DMS53 treated with DMSO at 0.1 percent for 48 hours (cell line): ENCODE measurements at regions not wholly inside any gene's neighbourhood (a gene's known extent, or its start where the extent isn't known, plus 50 kb on each side); places are given as distances from the start of the nearest gene placed in this dataset.
"Not testable (repeated sequence)": the region's sequence is repeated elsewhere in the genome, so short reads cannot be mapped to it uniquely, and the experiment has no call there.

Experiments
- DNase-seq: peaks from one replicate; lab custom pipeline; 2025; ENCODE audit not compliant: unreplicated experiment; lab: John Stamatoyannopoulos, UW

GRCh38 chr6:105560611-105561066 lies 157.8 kb upstream of the PREP start:
- no peak for DNase-seq

- DNase-seq = no peak
Measured at GRCh38 chr6:105557291-105557690, 154.4 kb upstream of the PREP start.

DNA sequence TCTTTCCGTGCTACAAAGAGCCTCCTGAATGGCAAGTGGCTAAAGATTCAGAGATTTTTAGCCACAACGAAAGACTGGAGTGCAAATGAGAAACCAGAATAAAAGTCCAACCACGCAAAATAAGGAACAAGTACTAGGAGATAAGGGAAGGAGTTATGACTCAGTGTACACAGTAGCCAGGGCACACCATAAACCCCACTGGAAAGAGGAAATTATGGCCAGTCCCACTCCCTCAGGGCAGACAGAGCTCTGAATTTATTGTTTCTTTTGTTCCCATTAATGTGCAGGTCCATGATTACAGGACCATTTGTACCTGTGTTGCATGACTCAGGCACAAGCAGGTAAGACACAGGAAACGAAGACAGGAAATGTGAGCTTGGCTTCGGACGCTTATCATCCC lies 150.3 kb upstream of the PREP start:
- DNase-seq = no peak

- no peak for DNase-seq
Measured at GRCh38 chr6:105550955-105551620, 148.2 kb upstream of the PREP start.

DNA sequence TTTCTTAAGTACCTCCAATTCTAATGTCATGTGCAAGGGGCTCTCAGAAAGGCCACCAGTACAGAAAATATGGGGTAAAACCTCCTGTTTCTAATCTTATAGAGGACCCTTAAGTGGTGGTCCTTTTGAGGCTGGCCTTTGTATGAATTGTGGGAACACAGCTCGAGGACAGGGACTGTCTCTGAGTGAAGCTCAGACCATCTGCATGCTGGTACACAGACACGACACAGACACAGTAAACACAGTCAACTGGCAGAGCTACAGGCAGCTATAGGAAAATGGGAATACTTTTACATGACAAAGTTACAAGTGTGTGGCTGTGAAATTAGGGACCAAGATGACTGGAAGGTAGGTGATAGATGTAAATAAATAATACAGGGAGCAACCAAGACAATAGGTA lies 143.9 kb upstream of the PREP start:
- no peak for DNase-seq

DNA sequence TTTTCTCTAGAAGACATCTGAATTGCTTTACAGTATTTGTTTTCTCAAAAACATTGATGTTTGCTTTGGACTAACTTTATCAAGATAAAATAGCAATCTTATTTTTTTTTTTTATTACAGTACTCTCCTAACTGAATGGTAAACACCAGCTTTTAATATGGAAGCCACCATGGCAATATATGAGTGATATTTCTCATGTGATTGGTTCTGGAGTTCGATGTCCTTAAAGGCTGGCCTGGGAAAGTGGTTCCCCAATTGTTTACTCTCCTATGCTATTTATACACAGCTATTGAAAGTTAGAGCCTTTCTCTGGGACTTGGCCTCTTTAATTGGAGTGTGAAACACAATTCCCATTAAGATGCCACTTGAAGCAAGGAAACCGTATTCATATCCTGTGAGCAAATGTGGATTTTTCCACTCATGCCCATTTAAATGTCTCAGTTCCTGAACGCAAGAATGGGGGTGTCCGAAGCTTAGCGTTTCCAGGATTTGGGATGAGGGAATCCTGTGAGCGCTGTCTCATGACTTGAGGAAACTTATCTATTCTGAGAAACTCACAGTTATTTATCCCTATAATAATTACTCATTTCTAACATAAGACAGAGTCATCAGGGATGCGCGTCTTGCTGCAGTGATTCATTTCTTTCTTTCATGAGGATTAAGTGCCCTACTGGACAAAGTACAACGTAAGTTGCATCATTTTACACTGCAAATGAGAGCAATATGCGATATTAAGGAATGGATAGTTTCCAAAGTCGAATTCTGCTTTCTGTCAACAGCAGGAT lies 143.3 kb upstream of the PREP start:
- DNase-seq = no peak

DNA sequence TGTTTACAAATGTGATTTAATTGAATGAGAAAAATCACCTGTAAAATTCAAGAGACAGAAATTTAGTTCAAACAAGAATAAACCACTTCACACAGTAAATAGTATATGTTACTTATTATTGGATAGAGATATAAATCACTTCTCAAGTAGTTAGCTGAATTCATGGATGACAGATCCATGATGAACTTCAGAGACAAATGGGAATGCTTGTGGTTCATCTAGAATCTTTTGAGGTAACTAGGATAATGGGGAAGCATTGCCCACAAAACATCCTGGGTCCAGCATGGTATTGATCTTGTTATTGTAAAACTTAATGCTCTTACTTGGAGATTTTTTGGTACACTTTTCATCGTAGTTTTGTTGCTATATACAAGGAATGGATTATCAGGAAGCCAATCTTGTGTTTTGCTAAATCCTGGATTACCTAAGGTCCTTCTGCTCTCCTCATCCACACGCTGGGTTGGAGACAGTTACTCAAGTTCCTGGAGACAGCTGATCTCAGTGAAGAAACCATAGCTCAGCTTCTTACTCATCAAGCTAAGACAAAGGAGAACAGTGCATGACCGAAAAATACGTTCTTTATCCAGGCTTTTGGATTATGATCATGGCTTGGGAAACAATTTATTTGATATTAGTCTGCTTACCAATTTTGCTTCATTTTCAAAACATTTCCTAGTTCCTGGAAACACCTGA lies 142.5 kb upstream of the PREP start:
- no peak for DNase-seq

DNA sequence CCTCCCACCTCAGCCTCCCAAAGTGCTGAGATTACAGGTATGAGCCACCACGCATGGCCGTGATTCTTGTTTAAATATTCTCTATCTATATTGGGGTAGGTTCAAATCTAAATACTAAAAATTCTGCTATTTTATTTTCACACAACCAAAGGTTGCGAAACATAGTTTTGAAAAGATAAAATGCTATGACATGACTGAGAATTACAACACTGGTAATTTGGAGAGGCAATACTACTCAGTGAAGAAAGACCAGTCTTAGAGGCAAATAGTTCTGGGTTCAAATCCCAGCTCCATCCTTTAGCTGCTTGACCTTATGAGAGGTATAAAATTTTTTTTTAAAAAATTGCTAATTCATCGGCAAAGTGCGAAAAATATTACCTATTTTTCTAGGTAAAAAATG lies 137.0 kb upstream of the PREP start:
- DNase-seq = no peak

GRCh38 chr6:105537981-105538578 lies 135.2 kb upstream of the PREP start:
- DNase-seq = no peak

DNA sequence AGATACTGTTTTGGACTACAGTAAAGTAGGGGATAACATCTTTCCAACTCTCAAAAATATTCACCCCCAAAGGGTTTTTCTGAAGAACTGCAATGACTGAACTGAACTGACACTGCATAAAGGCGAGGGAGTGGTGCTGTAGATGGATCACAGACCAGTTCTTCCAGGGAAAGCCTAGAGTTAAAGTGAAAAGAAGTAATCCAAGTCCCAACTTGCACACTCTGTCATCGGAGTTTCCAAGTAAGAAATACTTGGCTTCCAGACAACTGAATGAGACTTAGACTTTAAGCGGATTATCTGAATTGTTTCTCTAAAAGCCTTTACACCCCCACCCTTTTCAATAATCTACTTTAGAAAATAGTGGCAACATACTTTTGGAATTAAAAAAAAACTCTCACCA lies 134.1 kb upstream of the PREP start:
- DNase-seq = no peak

GRCh38 chr6:105533301-105533700 lies 130.4 kb upstream of the PREP start:
- DNase-seq = no peak

DNA sequence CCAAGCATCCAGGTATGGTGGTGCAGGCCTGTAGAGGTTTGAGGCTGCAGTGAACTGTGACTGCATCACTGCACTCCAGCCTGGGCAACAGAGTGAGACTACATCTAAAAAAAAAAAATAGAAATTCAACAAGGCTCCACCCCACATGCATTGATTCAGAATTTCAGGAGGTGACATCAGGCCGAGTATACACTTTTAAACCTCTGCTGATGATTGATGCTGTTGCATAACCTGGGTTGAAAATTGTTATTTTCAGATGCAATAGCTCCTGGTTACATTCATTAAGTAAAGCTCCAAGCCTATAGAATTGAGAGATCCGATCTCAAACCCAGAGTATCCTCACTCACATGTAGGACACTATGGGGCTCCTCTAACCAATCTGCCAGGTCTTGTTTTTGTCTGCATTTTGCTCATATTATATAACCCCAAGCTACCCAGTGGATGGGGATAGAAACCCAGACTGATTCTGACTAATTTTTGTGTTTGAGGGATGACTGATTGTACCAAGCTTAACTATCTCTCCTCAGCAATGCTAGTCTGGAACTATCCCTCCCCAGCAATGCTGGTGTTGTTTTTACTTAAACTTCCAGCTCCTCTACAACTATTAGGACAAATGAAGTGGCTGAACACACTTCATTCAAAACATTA lies 123.5 kb upstream of the PREP start:
- no peak for DNase-seq

GRCh38 chr6:105522626-105523322 lies 119.9 kb upstream of the PREP start:
- DNase-seq = peak; percentile 3

- DNase-seq = no peak
Measured at GRCh38 chr6:105519954-105520353, 117.1 kb upstream of the PREP start.

GRCh38 chr6:105518993-105519392 lies 116.1 kb upstream of the PREP start:
- not testable (repeated sequence) for DNase-seq

DNA sequence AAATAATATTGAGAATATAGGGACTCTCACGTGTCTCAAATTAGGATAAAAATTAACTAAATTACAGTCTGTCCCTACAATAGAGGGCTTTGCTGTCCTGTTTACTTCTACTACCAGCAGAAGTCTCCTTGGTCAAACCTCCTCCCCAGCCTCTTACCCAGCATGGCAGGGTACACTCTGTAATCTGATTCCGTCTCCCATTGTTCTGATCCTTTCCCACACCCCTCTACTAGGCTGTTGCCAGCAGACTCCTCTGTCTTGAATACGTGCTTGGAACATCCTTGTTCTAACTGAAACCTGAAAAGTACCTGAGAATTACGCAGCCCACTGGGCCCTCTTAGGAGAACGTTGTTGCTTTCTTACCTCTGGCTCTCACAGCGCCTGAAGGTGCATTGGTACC lies 112.2 kb upstream of the PREP start:
- no peak for DNase-seq

- no peak for DNase-seq
Measured at GRCh38 chr6:105514306-105514705, 111.4 kb upstream of the PREP start.

DNA sequence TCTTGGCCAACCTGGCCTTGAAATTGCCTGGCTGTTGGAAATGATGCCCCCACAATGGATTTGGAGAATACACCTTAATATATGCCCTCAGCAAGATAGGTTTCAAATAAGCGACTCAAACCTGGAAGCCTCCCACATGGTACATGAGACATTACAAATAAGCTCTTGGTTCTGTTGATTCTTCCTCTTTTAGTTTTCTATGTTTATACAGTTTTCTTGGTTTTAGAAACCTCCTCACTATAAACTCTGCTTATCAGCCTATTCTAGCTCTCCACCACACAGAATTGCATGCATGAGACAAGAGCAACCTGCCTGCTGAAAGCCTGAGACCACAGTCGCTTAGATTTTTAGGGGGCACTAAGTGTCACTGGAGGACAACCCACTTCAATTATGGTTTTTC lies 108.8 kb upstream of the PREP start:
- DNase-seq = no peak

- DNase-seq = no peak
Measured at GRCh38 chr6:105510746-105511145, 107.9 kb upstream of the PREP start.

GRCh38 chr6:105509506-105510331 lies 106.8 kb upstream of the PREP start:
- no peak for DNase-seq
